MV-4-11 (cell line): ENCODE measurements at regions not wholly inside any gene's neighbourhood (a gene's known extent, or its start where the extent isn't known, plus 50 kb on each side); places are given as distances from the start of the nearest gene placed in this dataset.

Experiments used
- DNase-seq: peaks from one replicate; lab custom pipeline; 2025; lab: John Stamatoyannopoulos, UW

DNA sequence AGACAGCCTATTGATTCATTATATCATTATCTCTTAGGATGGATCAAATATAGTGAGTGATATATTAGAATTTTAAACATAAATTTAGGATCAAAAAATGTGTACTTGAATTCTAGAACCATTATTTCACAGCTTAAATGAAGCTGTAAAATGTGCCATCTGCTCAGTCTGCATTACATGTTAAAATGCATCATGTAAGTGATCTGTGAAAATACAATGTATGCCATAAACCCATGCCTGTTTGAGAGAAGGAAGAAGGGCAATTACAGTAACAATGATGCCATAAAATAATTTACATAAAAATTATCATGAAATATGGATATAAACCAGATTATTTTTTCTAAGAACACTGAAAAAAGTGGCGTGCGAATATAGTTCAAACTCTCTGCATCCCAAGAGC, 1066.0 kb upstream of the ADGRL4 start:
- no peak for DNase-seq

- no peak for DNase-seq
Measured at GRCh38 chr1:80066060-80066459, 1059.5 kb upstream of the ADGRL4 start.

DNA sequence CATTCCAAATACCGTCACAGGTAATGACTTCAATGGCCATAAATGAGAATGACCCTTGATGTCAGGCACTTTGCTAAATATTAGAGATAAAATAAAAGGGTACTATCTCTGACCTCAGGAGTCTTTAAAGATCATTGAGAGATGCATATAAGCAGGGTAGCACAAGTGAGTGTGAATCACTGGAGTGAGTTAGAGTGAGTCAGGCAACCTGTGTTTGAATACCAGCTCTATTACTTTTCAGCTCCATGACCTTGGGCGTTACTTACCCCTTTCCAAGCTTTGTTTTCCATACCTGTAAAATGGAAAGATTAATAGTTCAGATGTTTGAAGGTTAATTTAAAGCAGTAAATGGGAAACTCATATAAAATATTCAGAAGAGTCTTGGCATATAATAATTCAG, 1058.0 kb upstream of the ADGRL4 start:
- DNase-seq = no peak

DNA sequence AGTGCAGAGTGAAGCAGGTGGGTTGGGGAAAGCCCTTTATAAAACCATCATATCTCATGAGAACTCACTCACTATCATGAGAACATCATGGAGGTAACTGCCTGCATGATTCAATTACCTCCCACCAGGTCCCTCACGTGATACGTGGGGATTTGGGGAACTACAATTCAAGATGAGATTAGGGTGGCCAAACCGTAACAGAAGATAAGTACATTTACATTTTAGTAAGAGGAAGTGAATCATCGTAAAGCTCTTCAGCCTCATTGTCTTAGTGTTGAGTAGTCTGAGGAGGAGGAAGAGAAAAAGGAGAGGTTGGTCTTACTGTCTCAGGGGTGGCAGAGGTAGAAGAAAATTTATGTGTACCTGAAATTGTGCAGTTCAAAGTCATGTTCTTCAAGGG, 1053.4 kb upstream of the ADGRL4 start:
- peak; percentile 88 for DNase-seq

DNA sequence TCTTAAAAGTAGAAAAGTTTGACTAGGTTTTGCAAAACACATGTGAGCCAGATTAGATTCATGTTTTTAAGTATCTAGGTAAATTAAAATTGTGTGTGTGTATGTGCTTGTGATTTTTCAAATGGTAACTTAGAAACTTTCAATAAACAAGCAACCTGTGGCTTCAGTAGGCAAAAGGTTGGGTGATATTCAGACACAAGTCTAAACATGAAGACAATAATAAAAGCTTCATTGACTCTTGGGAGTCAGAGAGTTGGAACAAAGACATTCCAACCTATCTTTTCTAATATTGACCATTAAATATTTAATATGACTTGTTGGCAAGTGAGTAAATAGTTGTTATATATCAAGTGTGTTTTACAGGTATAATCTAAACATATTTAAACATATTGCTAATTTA, 1049.6 kb upstream of the ADGRL4 start:
- no peak for DNase-seq

DNA sequence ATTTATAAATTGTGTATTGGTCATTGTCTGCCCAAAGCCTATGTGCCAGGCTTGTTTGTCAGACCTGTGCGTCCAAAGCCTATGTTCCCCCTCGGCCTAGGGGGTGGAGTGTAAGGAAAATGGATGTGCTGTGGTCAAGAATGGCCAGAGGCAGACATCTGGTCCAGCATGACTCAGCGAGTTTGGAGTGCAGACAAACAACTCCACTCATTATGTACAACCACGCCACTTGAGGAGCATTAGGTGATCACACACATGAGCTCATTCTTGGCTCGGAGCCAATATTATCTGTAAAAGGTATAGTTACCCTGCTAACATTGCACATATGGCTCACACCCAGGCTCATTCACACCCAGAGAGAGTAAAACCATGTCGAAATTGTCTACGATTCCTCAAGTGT, 1047.6 kb upstream of the ADGRL4 start:
- no peak for DNase-seq

GRCh38 chr1:80053613-80054012, 1047.1 kb upstream of the ADGRL4 start:
- DNase-seq = no peak

DNA sequence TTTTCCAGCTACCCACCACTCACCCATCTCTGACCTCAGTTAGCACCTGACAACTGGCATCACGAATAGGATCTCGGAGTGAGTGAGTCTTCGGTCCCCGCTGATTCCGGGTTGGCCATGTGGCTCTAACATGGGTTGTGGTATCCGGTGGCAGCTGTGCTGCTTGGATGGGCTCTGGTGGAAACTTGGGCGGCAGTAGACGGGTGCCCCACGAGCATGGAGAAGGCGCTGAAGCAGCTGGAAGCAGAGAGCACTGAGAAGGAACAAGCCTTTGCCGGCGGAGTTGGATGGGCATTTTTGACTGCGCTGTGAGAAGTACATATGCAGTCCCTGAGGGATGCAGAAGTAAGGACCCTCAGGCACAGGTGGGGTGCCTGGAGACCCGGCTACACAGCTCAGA, 1044.0 kb upstream of the ADGRL4 start:
- no peak for DNase-seq

DNA sequence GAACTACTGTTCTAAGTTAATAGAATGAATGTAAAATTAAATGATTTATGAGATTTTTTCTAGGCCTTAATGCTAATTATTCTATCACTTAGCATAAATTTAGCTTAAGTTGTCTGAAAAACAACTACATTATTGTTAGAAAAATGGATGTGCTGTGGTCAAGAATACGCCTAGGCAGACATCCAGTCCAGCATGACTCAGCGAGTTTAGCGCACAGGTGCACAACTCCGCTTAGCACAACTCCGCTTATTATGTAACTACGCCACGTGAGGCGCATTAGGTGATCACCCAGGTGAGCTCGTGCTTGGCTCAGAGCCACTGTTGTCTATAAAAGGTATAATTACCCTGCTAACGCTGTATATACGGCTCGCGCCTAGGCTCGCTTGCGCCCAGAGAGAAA, 1043.6 kb upstream of the ADGRL4 start:
- no peak for DNase-seq

DNA sequence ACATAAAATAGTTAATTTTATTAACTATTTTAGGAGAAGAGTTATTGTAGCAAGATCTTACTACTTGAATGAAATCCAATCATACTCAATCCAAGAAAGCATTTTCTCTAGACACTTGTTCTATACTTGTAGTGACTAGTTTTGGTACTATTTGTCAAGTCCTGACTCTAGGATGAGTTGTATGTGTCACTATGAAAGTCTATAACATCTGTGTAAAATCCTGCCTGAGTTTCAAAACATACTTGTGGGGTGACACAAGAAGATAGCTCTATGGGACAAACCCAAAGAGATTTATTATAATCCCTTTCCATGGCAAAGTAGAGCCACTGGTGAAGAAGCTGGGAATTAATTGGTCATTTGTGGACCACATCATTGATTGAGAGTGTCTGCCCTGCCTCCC, 1042.2 kb upstream of the ADGRL4 start:
- no peak for DNase-seq

DNA sequence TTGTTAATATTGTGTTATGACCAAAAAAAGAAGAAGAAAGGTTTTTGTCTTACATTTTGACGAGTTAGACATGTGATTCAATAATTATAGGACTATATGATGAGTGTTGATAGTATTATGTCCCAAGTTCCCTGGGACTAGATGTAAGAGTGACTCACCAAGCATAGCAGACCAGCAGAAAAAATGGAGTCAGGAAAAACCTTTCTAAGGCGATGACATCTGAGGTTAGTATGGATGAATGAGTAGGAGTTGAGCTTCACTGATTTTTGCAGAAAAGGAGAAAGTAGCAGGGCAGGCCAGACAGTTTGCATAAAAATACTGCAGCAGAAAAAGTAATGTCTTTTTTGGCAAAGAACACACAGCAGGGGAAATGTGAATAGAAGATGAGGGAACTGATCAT, 1041.3 kb upstream of the ADGRL4 start:
- DNase-seq = no peak

- no peak for DNase-seq
Measured at GRCh38 chr1:80044662-80045061, 1038.1 kb upstream of the ADGRL4 start.

DNA sequence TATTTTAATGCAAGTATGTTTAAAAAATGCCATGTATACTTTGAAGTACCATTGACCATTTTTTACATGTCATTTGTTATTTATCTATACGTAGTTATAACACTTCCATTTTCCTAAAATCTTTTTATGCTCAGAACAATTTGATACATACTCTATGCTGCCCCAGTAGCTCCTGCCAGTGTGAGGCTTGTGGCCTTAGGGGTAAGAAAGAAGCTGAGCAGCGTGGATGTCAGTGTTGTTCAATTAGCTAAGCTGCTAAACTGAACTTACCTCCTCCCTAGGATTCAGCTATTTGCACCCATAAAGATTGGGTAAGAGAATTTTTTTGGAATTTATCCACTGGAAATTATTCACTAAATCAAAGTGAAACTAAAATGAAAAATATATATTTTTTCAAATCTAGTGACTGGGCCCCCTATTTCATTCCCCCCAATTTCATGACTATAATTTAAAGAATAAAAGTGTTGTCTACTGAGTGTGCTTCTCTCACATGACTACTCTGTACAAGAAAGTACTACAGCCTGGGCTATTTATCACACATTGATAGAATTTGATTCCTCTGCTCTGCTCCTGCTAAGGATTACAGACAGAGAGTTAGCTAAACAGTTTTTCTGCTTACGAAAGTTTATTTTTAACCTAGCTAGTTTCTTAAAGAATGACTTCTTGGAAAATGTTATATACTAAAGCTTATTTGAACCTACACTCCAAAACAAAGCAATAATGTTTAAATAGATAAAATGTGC, 1030.3 kb upstream of the ADGRL4 start:
- no peak for DNase-seq

- DNase-seq = no peak
Measured at GRCh38 chr1:80023358-80023757, 1016.8 kb upstream of the ADGRL4 start.

GRCh38 chr1:80021891-80022290, 1015.4 kb upstream of the ADGRL4 start:
- no peak for DNase-seq

DNA sequence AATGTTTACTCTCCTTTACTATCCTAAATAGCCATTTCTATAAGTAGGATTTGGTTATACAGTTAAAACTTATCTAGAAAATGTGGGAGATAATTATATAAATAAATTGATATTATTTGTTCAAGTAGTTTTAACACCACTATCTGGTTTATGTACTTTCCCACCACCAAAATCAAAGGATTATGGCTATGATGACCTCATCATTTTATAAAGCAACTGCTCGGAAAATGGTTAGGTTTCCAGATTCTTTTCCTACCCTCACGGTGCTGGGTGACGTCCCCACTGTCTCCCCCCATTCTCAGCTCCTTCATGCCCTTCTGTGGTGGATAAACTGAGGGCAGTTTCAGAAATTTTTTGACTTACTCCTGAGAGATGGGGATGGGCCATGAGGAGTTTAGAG, 1011.8 kb upstream of the ADGRL4 start:
- no peak for DNase-seq

DNA sequence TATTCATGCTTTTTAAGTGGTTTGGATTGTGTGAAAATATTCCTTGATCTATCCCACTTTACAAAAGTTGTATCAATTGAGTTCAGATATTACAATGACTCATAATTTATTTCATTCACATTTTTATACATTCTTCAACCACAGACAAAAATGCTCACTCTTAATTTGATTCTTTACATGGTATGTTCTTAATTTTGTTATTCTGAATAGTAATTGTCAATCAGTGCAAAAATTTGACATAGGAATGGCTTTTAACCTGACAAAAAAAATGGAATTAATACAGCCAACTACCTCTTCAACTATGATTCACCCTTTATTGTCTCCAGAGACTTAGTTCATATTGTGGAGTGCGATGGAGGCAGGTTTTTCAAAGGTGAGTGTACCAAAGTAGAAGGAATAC, 1002.4 kb upstream of the ADGRL4 start:
- no peak for DNase-seq

DNA sequence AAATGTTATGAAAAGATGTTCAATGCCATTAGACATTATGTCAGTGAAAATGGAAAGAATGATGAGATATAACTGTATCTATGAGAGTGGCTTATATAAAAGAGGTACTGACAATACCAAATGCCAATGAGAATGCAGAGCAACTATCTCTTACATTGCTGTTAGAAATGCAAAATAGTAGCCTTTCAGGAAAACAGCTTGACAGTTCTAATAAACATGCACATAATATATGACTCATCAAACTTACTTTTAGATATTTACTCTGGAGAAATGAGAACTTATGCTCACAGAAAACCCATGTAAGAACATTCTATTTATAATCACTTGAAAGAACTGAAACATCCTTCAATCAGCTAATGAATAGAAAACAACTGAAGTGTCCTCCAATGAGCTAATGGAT, 996.7 kb upstream of the ADGRL4 start:
- no peak for DNase-seq

- no peak for DNase-seq
Measured at GRCh38 chr1:79988401-79988800, 981.9 kb upstream of the ADGRL4 start.

DNA sequence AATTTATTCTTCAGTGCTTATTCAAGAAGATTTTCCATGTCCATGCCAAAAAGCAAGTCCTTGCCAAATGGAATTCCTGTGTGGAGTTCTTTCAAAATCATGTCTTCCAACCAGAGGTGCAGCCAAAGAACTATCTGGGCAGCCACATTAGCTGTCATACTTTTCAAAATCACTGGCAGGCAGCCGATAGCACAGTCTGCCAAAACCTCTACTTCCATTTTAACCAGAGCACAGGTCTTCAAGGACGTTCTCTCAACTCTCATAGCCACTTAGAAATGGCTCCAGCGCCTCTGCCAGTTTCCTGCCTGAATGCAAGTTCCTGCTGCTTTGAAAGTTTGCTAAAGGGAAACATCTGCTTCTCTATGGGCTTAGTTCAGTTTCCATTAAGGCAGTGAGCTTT, 975.7 kb upstream of the ADGRL4 start:
- no peak for DNase-seq

DNA sequence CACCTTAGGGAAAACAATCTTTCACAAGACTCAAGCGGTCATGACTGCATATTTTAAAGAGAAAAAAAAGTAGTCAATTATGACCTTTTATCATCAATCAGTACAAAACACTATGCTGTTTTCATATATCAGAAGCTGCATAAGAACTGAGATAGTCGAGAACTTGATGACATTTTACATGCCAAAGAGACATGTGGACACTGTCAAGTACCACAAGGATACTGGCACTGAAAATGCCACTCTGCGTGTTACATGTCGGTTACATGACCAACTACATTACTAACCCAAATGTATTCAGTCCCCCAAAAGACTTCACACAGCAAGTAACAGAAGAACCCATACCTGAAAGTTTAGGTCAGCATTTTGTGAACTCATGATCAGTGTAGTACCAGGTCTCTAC, 975.0 kb upstream of the ADGRL4 start:
- DNase-seq = no peak

DNA sequence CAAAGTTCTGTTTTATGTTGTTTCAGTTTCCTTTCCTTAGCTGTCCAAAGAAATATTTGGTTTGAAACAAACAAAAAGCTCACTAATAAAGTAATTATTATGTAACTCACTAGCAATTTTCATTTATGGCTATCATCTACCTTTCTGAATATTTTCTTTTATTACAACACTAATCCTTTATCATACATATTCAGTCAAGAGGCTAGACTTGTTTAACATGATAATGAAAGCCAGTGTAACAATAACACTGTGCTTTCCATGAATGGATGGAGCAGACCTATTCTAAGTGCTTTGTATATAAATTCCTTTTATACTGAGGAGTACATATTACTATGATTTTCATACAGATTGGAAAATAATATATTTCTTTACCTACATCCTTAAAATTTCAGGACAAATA, 972.8 kb upstream of the ADGRL4 start:
- DNase-seq = no peak

GRCh38 chr1:79976287-79976686, 969.8 kb upstream of the ADGRL4 start:
- DNase-seq = no peak

DNA sequence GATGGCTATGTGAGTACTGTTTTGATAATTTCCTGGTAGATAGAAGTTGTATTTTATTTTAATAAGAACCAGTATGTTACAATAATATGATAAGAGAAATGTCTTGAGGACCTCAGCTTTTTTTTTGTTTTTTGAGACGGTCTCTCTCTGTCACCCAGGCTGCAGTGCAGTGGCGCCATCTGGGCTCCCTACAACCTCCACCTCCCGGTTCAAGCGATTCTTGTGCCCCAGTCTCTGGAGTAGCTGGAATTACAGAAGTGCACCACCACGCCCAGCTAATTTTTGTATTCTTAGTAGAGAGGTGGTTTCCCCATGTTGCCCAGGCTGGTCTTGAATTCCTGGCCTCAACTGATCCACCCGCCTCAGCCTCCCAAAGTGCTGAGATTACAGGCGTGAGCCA, 968.1 kb upstream of the ADGRL4 start:
- DNase-seq = no peak

- no peak for DNase-seq
Measured at GRCh38 chr1:79969886-79970285, 963.4 kb upstream of the ADGRL4 start.
